DOHH2 (cell line): ENCODE measurements at regions not wholly inside any gene's neighbourhood (a gene's known extent, or its start where the extent isn't known, plus 50 kb on each side); places are given as distances from the start of the nearest gene placed in this dataset.

ENCODE experiments used
- EZH2phosphoT487 ChIP-seq: fragments of 200-600 bp; sonication (generic); IDR thresholded peaks from 2 replicates; pipeline ENCODE4 v1.6.1; 2017; ENCODE audit warnings: borderline replicate concordance, mild to moderate bottlenecking, antibody characterized with exemption, low read length, moderate library complexity, mixed read lengths
- TF ChIP-seq, protein P1 (sequence below): fragments of 200-600 bp; sonication (generic); IDR thresholded peaks from one replicate; pipeline ENCODE4 v1.5.1; 2014; ENCODE audit warnings: antibody characterized with exemption, mild to moderate bottlenecking, low read depth, low read length; ENCODE audit not compliant: poor library complexity, severe bottlenecking

- TF ChIP-seq, protein P1, sequence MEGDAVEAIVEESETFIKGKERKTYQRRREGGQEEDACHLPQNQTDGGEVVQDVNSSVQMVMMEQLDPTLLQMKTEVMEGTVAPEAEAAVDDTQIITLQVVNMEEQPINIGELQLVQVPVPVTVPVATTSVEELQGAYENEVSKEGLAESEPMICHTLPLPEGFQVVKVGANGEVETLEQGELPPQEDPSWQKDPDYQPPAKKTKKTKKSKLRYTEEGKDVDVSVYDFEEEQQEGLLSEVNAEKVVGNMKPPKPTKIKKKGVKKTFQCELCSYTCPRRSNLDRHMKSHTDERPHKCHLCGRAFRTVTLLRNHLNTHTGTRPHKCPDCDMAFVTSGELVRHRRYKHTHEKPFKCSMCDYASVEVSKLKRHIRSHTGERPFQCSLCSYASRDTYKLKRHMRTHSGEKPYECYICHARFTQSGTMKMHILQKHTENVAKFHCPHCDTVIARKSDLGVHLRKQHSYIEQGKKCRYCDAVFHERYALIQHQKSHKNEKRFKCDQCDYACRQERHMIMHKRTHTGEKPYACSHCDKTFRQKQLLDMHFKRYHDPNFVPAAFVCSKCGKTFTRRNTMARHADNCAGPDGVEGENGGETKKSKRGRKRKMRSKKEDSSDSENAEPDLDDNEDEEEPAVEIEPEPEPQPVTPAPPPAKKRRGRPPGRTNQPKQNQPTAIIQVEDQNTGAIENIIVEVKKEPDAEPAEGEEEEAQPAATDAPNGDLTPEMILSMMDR, result no peak
- TF ChIP-seq EZH2phosphoT487, result no peak
Measured at GRCh38 chr18:60110836-60111235, 211.0 kb downstream of the PMAIP1 start.
